H1 (cell line): ENCODE measurements at regions not wholly inside any gene's neighbourhood (a gene's known extent, or its start where the extent isn't known, plus 50 kb on each side); places are given as distances from the start of the nearest gene placed in this dataset.

Experiments
- CTCF ChIP-seq, 3 experiments: IDR thresholded peaks; 1 replicate in 2 of 3; 2 replicates in 1 of 3; pipeline versions ENCODE4 v1.5.1 to v1.6.1; 2011; ENCODE audit warnings: low read length in 3 of 3, mild to moderate bottlenecking in 3 of 3, inconsistent platforms in 2 of 3, low read depth in 1 of 3, moderate library complexity in 1 of 3; ENCODE audit not compliant: insufficient read depth in 1 of 3; ENCODE audit errors: control extremely low read depth in 1 of 3
- EP300 ChIP-seq, 2 experiments: IDR thresholded peaks; 1 replicate in 1 of 2; 2 replicates in 1 of 2; pipeline ENCODE4 v1.6.1; 2011 to 2012; ENCODE audit warnings: low read depth in 2 of 2, low read length in 2 of 2, mild to moderate bottlenecking in 2 of 2, borderline replicate concordance in 1 of 2, inconsistent platforms in 1 of 2, moderate library complexity in 1 of 2
- EZH2 ChIP-seq: fragments of 200-600 bp; sonication (generic); IDR thresholded peaks from 2 replicates; pipeline ENCODE4 v1.7.1; 2012; ENCODE audit warnings: low read depth, mild to moderate bottlenecking, moderate library complexity, low read length, inconsistent platforms; ENCODE audit not compliant: severe bottlenecking
- HDAC2 ChIP-seq, 2 experiments: fragments of 300-600 bp in 1 of 2; sonication (generic) in 1 of 2; IDR thresholded peaks; 2 replicates each; pipeline ENCODE4 v1.6.1; 2011 to 2012; ENCODE audit warnings: low read depth in 2 of 2, low read length in 2 of 2, mild to moderate bottlenecking in 2 of 2, moderate library complexity in 2 of 2, borderline replicate concordance in 1 of 2, inconsistent platforms in 1 of 2
- JUND ChIP-seq: IDR thresholded peaks from 2 replicates; pipeline ENCODE4 v1.6.1; 2011; ENCODE audit warnings: mild to moderate bottlenecking, improper control_type of control experiment, low read length
- MAX ChIP-seq: IDR thresholded peaks from 2 replicates; pipeline ENCODE4 v1.6.1; 2012; ENCODE audit warnings: inconsistent platforms
- POLR2A ChIP-seq, 2 experiments: IDR thresholded peaks; 1 replicate in 1 of 2; 2 replicates in 1 of 2; pipeline ENCODE4 v1.6.1; 2011; ENCODE audit warnings: low read depth in 2 of 2, low read length in 2 of 2, mild to moderate bottlenecking in 2 of 2; ENCODE audit errors: control extremely low read depth in 1 of 2
- TEAD4 ChIP-seq: IDR thresholded peaks from 2 replicates; pipeline ENCODE4 v1.6.1; 2012; ENCODE audit warnings: low read depth, low read length, inconsistent platforms, mixed read lengths
- YY1 ChIP-seq: IDR thresholded peaks from 2 replicates; pipeline ENCODE4 v1.6.1; 2011; ENCODE audit warnings: low read depth, mild to moderate bottlenecking, low read length

GRCh38 chr2:146130290-146130689 is 1610.4 kb upstream of the ZEB2 start:
- TF ChIP-seq EZH2 = no peak
- TF ChIP-seq TEAD4 = no peak
- TF ChIP-seq POLR2A (IDR thresholded peaks at IDR 0.05; ENCODE audit: control extremely low read depth in 1 of 2, low read depth in 2 of 2, low read length in 2 of 2) = no peak
- TF ChIP-seq JUND = no peak
- no peak for TF ChIP-seq CTCF (IDR thresholded peaks at IDR 0.05; ENCODE audit: control extremely low read depth in 1 of 3, insufficient read depth in 1 of 3, low read depth in 1 of 3, low read length in 3 of 3)
- TF ChIP-seq YY1 = no peak
- TF ChIP-seq HDAC2 (IDR thresholded peaks at IDR 0.05; ENCODE audit: borderline replicate concordance in 1 of 2, low read depth in 2 of 2, low read length in 2 of 2) = no peak
- no peak for TF ChIP-seq MAX
- no peak for TF ChIP-seq EP300 (IDR thresholded peaks at IDR 0.05; ENCODE audit: borderline replicate concordance in 1 of 2, low read depth in 2 of 2, low read length in 2 of 2)
